NCI-H128 (cell line): ENCODE measurements at regions not wholly inside any gene's neighbourhood (a gene's known extent, or its start where the extent isn't known, plus 50 kb on each side); places are given as distances from the start of the nearest gene placed in this dataset.
"Not testable (repeated sequence)": the region's sequence is repeated elsewhere in the genome, so short reads cannot be mapped to it uniquely, and the experiment has no call there.

Source experiments
- DNase-seq: peaks from one replicate; lab custom pipeline; 2025; ENCODE audit not compliant: unreplicated experiment; lab: John Stamatoyannopoulos, UW

DNA sequence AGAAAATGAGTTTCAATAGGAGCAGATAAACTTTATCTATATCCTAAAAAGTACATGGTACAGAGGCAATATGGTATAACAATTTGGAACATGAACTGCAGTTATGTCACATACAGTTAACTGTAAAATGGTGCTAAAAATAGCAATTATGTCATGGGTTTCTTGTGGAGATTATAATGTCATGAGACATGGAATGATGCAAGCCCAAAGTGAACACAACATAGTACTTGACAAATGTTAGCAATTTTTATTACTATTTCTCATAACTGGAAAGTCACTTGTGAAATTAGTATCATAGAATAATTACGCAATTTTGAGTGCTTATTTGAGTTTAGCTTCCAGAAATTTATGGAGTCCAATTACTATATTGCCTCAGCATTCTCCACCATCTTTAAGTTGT lies 1263.4 kb downstream of the DSC3 start:
- no peak for DNase-seq

DNA sequence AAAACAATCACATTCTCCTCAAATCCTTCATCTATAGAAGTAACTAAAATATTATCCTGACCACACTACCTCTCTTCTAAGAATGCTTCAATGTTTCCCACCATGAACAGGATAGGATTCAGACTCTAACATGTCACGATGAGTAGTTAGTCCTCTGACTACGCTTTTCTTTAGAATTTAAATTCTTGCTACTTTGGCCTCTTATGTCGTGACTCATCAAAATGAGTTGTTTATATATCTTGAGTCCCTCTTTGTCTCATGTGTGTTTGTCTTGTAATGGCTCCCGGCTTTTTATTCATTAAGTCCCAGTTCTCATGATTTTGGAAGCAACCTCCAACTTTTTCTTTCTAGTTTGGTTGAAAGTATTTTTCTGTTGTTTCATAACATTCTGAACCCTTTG lies 1289.2 kb downstream of the DSC3 start:
- no peak for DNase-seq

DNA sequence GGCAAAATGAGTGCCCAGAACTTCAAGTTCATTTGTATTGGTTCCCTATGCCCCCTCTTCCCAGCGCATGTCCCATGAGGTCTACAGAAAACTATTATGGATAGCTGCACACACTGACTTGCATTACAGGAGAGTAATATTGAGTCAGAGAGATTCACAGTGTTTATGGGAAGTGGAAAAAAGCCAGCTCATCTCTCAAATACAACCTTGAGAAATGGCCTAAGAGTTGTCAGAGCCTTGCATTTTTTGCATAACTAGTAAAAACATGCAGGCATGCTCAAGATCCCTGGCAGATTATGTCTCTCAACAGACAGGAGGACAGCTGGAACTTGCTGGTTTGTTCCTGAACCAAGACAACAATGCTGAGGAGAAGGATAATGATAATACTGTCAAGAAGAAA lies 1292.8 kb downstream of the DSC3 start:
- DNase-seq = no peak

DNA sequence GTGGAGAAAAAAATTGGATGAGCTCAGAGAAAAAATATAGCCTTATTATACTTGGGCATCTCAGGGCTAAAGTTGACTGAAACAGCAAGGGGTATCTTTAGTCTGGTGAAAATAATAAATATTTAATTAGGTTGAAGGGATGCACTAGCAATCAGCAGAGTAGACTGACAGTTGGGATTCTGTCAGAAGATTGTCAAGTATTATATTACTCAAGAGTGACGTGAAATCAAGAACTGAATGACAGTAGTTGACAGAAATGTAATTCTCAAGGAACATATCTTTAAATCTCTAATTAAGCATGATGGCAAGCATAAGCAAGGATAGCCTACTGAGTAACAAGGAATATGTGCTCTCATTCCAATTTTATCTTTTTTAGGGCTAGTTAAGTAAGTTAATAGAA lies 1301.1 kb downstream of the DSC3 start:
- DNase-seq = no peak

DNA sequence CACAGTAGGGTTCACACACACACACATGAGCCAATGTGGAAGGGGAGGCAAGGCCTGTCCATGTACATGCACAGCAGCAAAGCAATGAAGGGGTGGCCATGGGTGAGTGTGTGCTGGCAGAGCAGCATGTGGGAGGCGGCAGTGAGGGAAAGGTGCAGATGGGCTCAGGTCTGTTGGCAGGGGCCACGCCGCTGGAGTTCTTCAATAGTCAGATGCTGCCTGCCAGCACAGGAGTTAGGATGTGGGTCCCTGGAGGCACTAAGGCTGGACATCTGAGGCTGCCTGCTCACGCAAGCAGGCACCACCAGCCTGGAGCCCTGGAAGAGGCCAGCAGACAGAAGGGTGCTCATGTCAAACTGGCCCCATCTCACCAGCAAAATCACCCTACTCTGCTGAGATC lies 1304.9 kb downstream of the DSC3 start:
- no peak for DNase-seq

DNA sequence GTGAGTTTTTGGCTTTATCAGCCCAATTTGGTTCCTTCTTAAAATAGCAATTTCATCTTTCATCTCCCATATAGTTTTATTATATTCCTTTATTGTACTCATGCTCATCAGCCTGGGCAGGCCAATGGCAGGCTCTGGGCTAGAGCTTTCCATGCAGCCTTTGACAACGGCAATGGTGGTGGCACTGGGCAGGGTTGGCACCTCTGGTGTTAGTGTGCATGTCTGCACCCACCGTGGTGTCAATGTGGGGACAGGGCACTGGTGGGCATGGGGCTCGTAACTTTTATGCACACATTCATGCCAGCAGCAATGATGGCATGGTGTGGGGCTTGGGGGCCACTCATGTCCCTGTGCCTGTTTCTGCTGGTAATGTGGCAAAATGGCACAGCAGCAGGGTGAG lies 1305.4 kb downstream of the DSC3 start:
- DNase-seq = no peak

DNA sequence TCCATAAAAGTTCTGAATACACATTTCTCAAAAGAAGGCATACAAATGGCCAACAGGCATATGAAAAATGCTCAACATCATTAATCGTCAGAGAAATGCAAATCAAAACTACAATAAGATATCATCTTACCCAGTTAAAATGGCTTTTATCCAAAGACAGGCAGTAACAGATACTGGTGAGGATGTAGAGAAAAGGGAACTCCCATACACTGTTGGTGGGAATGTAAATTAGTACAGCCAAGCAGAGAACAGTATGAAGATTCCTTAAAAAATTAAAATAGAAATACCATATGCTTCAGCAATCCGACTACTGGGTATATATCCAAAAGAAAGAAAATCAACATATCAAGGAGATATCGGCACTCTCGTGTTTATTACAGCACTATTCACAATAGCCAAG lies 1312.5 kb downstream of the DSC3 start:
- no peak for DNase-seq

DNA sequence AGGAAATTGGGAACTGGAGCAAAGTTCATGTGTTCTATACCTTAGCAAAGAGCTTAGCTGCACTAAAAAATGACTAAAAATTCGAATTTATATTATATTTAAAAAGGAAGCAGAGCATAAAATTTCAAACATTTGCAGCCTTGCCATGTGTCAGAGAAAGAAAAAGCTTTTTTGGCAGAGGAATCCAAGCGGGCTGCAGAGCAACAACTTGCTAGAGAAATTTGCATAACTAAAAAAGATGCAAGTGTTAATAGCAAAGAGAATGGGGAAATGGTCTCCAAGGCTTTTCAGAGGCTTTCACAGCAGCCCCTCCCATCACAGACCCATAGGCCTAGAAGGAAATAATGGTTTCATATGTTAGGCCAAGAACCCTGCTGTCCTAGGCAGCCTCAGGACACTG lies 1315.9 kb downstream of the DSC3 start:
- no peak for DNase-seq

DNA sequence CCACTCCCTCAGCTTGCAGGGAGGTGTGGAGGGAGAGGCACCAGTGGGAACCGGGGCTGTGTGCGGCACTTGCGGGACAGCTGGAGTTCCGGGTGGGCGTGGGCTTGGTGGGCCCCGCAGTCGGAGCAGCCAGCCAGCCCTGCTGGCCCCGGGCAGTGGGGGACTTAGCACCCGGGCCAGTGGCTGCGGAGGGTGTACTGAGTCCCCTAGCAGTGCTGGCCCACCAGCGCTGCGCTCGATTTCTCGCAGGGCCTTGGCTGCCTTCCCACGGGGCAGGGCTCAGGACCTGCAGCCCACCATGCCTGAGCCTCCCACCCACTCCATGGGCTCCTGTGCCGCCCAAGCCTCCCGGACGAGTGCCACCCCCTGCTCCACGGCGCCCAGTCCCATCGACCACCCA lies 1319.1 kb downstream of the DSC3 start:
- DNase-seq = not testable (repeated sequence)

DNA sequence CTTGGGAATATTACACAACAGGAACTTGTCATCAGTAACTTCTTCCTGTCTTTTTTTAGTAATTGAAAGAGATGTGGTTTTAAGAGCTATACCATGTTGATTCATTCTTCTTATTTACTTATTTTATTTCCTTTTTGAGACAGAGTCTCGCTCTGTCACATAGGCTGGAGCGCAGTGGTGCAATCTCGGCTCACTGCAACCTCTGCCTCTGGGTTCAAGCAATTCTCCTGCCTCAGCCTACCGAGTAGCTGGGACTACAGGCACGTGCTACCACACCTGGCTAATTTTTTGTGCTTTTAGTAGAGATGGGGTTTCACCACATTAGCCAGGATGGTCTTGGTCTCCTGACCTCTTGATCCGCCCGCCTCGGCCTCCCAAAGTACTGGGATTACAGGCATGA lies 1326.6 kb downstream of the DSC3 start:
- DNase-seq = not testable (repeated sequence)

DNA sequence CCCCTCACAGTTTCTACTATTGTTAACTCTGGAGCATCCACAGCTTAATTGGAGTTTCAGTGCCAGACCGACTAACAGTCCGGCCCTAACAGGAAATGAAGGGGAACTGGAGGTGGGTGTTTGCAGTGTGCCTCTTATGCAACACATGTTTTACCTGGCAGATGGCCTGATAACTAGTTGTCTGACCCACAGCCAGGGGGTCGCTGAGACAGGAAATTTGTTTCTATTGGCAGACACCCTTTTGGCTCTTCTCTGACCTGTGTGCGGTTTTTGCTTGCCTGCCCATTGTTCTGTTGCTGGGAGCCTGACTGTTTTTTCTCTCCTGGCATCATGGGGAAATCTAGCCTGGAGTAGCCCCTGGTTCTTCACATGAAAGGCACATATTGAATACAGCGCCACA lies 1329.8 kb downstream of the DSC3 start:
- DNase-seq = no peak

DNA sequence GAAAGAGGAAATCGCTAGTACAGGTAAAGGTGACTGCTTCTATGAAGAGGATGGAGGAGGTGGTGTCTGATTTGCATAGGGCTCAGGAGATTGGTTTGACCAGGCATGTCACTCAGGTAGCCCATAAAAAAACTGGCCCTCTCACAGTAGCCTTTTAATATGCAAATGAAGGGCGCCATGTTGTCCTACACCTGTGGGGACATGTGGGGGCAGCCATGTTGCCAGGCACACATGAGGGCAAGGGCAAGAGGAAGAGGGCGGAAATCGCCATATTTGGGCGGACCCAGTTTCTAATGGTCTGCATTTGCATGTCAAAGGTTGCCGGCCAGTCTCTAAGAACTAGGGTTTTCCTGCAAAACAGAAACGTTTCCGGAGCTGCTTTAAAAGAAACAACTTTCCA lies 1330.6 kb downstream of the DSC3 start:
- DNase-seq = no peak

DNA sequence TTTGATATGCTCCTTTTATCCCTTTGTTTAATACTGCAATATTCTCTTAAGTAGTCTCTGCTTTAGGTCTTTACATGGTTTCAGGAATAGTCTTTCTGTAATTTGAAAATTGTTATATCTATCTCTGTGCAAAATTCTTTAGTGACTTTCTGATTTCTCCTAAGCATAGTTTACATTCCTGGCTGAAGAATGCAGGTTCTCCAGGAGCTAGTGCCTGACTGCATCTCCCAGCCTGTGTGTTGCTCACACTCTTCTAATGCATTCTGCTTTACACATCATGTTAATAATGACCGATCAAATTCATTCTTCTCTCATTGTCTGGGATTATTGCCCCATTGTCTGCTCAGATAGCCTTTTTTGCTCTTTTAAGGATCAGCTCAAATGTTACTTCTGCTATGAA lies 1349.2 kb downstream of the DSC3 start:
- DNase-seq = no peak

DNA sequence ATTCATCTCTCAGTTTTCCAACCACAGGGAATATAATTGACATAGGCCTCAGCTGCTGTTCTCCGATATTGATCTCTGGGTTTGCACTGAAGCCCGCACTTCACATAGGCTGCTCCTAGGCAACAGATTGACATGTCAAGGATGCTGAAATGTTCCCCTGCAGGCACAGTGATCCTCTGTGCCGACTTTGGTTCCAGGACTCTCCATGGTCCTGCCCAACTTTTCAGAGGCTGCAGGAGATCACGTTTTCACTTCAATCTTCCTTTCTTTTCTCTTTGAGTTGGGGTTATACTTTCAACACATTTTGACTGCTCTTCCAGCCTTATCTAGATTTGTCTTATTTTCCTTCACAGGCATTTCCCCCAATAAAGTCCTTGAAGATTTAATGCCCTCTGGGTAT lies 1361.0 kb downstream of the DSC3 start:
- no peak for DNase-seq

DNA sequence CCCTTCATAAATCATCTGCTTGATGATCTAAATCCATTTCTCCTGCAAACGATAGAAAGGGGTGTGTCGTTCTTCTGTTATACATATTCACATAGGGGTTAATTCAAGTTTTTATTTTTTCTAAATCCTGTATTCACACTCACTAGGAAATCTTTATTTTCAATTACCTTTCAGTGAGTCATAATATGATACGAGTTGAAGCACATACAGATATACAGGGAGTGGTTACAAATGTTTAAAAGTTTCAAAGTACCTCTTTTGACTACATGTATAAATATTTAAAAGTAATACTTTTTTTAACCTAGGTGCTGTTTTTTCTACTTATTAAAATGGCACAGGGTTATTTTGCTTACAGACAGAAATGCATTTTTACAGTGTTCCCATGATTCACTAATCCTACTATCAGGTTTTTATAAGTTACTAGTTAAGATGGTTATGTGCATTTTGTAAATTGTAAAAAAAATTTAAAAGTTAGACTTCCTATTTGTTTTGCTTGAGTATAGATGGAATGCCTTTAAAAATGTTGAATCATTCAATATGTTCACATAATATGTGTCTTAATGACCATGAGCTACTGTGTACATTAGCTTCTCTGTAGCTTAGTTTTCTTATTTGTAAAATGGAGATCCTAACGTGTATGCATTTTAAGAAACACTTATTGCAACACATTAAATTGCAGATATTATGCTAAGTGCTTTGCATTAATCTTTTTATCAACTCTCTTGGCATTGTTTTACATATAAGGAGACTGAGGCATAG lies 1378.1 kb downstream of the DSC3 start:
- no peak for DNase-seq

DNA sequence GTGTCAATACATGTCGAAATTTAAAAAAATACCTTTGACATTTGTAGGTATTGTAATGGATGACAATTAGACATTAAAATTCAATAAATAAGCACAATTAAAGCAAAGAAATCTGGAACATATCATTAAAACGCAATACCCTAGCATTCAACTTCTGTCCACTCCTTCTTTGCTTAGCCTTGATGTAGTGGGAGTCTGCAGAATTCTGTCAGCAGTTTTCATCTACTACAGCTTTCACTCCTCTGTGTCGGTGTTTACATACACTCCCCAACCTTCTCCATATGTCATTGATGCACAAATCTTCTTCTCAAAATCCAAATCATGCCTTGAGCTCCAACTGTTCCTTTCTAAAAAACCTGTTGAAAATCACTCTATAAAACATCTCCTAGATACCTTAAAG lies 1380.6 kb downstream of the DSC3 start:
- DNase-seq = no peak

DNA sequence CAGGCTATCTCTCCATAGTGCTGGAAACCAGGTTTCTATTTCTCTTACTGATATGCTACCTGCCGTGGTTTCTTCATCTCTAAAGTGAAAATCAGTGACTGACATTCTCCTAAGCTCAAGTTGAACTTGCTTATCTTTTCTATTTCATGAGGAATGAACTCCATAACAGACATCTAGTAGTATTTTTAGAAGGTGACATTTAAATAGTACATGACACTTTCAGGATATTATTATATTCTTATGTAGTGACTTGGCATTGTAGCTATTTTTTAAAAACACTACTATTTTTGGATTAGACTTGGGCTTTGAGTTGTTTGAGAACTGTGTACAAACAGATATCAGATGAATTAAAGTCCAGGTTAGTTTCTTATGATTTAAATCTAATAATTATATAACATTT lies 1381.8 kb downstream of the DSC3 start:
- no peak for DNase-seq

DNA sequence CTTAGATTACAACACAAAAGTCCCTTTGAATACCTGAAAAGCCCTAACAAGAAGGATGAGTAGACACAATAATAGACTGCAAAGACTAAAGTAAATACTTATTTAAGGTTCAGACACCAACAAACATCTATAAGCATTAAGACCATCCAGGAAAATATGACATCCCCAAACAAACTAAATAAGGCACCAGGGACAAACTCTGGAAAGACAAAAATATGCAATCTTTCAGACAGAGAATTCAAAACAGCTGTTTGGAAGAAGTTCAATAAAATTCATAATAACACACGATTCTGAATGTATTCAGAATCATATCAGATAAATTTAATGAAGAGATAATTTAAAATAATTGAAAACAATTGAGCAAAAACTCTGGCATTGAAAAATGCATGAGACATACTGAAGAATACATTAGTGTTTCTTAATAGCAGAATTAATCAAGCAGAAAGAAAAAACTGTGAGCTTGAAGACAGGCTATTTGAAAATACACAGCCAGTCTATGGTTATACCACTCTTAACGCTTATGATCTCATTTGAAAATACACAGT lies 1388.8 kb downstream of the DSC3 start:
- DNase-seq = no peak

DNA sequence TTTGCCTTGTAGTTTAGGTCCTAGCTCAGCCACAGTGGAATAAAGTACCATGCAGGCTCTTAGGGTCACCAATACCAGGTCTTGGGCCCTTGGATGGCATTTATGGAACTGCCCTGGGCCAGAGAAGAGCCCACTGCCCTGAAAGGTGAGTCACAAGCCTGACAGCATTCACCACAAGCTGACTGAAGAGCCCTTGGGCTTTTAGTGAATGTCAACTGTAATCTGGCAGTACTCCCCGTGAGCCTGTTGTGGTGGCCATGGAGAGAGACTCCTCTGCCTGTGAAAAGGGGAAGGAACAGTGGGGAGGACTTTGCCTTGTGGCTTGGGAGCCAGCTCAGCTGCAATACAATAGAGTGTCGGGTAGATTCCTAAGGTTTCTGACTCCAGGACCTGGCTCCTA lies 1389.7 kb downstream of the DSC3 start:
- DNase-seq = no peak

DNA sequence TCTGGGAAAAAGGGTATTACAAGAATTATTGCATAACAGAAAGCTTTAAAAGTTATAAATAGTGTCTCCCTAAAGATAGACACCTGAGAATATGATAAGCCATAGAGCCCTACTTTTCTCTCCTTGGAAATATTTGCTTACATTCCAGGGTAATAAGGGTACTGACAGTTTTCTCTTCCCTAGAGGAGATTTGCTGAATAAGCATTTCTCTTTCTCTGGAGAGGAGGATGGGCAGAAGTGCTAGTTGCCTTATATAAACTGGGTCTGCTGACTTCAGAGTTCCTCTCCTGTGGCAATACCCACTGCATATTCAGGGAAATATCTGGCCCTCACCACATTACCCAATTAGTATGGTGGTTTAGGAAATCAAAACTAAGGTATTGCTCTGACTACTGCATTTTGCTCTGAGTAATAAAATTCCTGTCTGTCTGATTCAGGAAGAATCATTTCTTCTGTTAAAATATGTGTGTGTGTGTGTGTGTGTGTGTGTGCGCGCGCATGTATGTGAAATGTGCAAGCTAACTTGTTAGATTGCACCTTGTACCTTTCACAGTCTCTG lies 1391.3 kb downstream of the DSC3 start:
- DNase-seq = no peak

DNA sequence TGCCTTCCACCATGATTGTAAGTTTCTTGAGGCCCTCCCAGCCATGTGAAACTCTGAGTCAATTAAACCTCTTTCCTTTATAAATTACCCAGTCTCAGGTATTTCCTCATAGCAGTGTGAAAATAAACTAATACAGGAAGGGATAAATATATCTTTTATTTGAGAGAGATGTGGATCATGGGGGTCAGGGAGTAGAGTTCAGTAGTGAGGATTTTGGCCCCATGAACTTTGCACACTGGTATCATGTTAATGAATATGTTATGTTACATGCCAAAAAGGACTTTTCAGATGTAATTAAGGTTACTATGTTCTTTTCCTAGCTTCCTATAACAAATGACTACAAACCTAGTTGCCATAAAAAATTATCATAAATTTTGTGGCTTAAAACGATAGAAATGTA lies 1393.7 kb downstream of the DSC3 start:
- DNase-seq = no peak

DNA sequence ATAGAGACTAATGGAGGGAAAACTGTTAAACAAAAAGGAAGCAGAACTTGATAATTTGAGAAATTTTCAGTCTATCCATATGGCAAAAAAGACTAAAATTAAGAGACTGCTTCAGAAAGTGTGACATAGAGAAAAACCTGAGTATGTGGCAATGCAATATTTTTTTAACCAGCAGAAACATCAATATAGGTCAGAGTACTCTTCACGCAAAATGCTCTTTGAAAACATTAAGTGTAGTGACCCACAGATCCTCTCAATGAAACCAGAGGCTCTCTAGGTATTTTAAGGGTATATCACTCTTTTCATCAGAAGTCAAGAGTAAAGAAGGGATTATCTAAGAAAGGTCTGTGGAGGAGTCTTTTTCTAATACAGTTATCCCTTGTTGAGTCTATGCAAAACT lies 1394.8 kb downstream of the DSC3 start:
- DNase-seq = no peak

DNA sequence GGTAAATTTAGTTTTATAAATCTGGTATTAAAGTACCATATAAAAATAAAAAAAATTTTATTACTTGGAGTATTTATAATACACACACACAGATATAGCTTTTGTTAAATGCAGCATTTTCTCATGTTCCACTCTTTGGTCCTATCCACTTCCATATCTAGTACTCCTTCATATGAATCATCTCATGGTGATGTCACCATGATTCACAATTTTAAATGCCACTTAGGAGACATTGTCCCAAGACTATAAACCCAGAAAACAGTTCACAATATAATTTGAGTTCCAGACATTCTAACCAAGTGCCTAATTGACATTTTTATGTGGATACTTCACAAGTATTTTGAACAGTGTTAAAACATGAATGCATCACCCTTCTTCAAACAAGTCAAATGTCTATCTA lies 1398.3 kb downstream of the DSC3 start:
- DNase-seq = no peak
